Stimulated activated CD8-positive, alpha-beta memory T cell treated with anti-CD3 and anti-CD28 coated beads, Interleukin-15, amount 100 ng/mL, for 48 hours (primary cell): ENCODE measurements at regions not wholly inside any gene's neighbourhood (a gene's known extent, or its start where the extent isn't known, plus 50 kb on each side); places are given as distances from the start of the nearest gene placed in this dataset.

Source experiments
- DNase-seq, 2 donors: peaks; one replicate each; pipeline ENCODE4 v3.0.0-alpha.2; 2020; ENCODE audit warnings: low read depth in 2 of 2

- DNase-seq = no peak
Observed at GRCh38 chr12:4025181-4026019, 152.2 kb upstream of the PARP11 start.

GRCh38 chr12:4024701-4025100, 151.5 kb upstream of the PARP11 start:
- no peak for DNase-seq

GRCh38 chr12:4015225-4016091, 142.3 kb upstream of the PARP11 start:
- DNase-seq = no peak

- no peak for DNase-seq
Observed at GRCh38 chr12:4014858-4015224, 141.6 kb upstream of the PARP11 start.

- no peak for DNase-seq
Observed at GRCh38 chr12:4014444-4014843, 141.2 kb upstream of the PARP11 start.

- no peak for DNase-seq
Observed at GRCh38 chr12:4012977-4013968, 140.1 kb upstream of the PARP11 start.

GRCh38 chr12:4012073-4012472, 138.9 kb upstream of the PARP11 start:
- DNase-seq = no peak

- DNase-seq = no peak
Observed at GRCh38 chr12:4011597-4011996, 138.4 kb upstream of the PARP11 start.

GRCh38 chr12:4009979-4010704, 136.9 kb upstream of the PARP11 start:
- DNase-seq = no peak

GRCh38 chr12:4006743-4007142, 133.5 kb upstream of the PARP11 start:
- DNase-seq = no peak

GRCh38 chr12:4005851-4006430, 132.7 kb upstream of the PARP11 start:
- no peak for DNase-seq

- DNase-seq = no peak
Observed at GRCh38 chr12:4003576-4003975, 130.4 kb upstream of the PARP11 start.

- no peak for DNase-seq
Observed at GRCh38 chr12:4002601-4003000, 129.4 kb upstream of the PARP11 start.

- no peak for DNase-seq
Observed at GRCh38 chr12:4001841-4002240, 128.6 kb upstream of the PARP11 start.

GRCh38 chr12:4001031-4001430, 127.8 kb upstream of the PARP11 start:
- DNase-seq = no peak

GRCh38 chr12:3999904-4000303, 126.7 kb upstream of the PARP11 start:
- DNase-seq = no peak

- no peak for DNase-seq
Observed at GRCh38 chr12:3998968-3999792, 126.0 kb upstream of the PARP11 start.

- DNase-seq = no peak
Observed at GRCh38 chr12:3998397-3998796, 125.2 kb upstream of the PARP11 start.

GRCh38 chr12:3996322-3996721, 123.1 kb upstream of the PARP11 start:
- DNase-seq = no peak

GRCh38 chr12:3995306-3995705, 122.1 kb upstream of the PARP11 start:
- no peak for DNase-seq
